Ishikawa (cell line): ENCODE measurements at regions not wholly inside any gene's neighbourhood (a gene's known extent, or its start where the extent isn't known, plus 50 kb on each side); places are given as distances from the start of the nearest gene placed in this dataset.

Experiments
- CEBPB ChIP-seq: IDR thresholded peaks from 2 replicates; pipeline ENCODE4 v1.6.1; 2012
- EGR1 ChIP-seq: IDR thresholded peaks from 2 replicates; pipeline ENCODE4 v1.6.1; 2012
- EP300 ChIP-seq: IDR thresholded peaks from 2 replicates; pipeline ENCODE4 v1.6.1; 2012; ENCODE audit warnings: borderline replicate concordance
- FOXM1 ChIP-seq: IDR thresholded peaks from 2 replicates; pipeline ENCODE4 v1.6.1; 2012; ENCODE audit warnings: low read depth, borderline replicate concordance
- RAD21 ChIP-seq: IDR thresholded peaks from 2 replicates; pipeline ENCODE4 v1.6.1; 2012; ENCODE audit warnings: low read depth
- TAF1 ChIP-seq: IDR thresholded peaks from 2 replicates; pipeline ENCODE4 v1.6.1; 2012; ENCODE audit warnings: low read depth, mild to moderate bottlenecking
- USF1 ChIP-seq: IDR thresholded peaks from 2 replicates; pipeline ENCODE4 v1.6.1; 2012

- TF ChIP-seq RAD21 (no peak), CEBPB (no peak), FOXM1 (no peak), TAF1 (no peak), EGR1 (no peak), EP300 (no peak), USF1 (no peak)
Observed at GRCh38 chr11:23336961-23337360, 476.7 kb upstream of the CCDC179 start.
